Gastroesophageal sphincter (tissue), 3 donors: ENCODE measurements at regions not wholly inside any gene's neighbourhood (a gene's known extent, or its start where the extent isn't known, plus 50 kb on each side); places are given as distances from the start of the nearest gene placed in this dataset.

Source experiments
- EP300 ChIP-seq: sonication (generic); formaldehyde crosslinking; IDR thresholded peaks from one replicate; pipeline ENCODE4 v1.6.1; 2017; ENCODE audit warnings: antibody characterized with exemption, mild to moderate bottlenecking
- POLR2A ChIP-seq, 2 donors: fragments of 450-650 bp; IDR thresholded peaks; one replicate each; pipeline ENCODE4 v1.6.1; 2017; ENCODE audit warnings: antibody characterized with exemption in 2 of 2, mild to moderate bottlenecking in 2 of 2, moderate library complexity in 1 of 2
- POLR2AphosphoS5 ChIP-seq: sonication (generic); formaldehyde crosslinking; IDR thresholded peaks from one replicate; pipeline ENCODE4 v1.6.1; 2017; ENCODE audit warnings: antibody characterized with exemption
- TF ChIP-seq, protein P1 (sequence below), 4 experiments: fragments of 200-600 bp in 2 of 4; fragments of 450-650 bp in 2 of 4; sonication (generic) in 1 of 4; IDR thresholded peaks; one replicate each; pipeline ENCODE4 v1.5.1; 2017 to 2019; ENCODE audit warnings: antibody characterized with exemption in 4 of 4, mild to moderate bottlenecking in 2 of 4, moderate library complexity in 2 of 4

DNA sequence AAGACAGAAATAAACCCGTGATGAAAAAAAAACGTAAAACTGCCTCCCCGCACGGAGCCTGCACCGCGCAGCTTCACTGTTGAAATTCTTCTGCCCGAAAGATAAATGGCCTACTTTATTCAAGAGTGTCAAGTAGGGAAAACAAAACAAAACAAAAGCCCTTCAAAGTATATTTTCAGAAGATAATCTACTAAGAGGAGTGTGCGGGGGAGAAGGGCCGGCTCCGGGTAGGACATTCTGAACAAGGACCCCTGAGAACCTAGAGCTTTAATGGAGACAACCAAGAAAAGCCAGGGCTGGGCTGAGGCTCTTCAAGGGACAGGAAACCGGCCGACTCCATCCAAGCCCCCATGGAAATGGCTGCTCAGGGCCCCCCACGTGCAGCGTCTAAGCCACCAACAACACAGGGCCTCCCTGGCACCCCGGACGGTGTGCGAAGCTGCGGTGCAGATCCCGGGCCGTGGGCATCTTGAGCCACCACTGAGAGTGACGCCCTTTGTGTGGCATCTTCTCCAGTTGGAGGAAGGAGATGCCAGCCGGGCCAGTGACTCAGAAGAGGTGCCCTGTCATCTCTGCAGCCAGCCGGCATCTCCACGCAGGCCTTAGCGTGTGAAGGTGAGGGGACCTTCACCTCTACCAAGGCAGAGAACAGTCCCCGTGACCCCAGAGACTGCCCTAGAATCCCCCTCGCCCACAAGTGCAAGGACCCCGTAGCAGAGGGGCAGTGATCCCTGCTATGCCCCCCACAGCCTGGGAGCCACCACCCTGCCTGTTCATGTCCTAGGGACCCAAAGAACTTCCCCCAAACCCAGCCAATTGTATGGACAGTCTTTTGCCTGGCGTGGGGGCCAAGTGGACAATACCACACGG is 250.8 kb downstream of the C16orf95 start:
- TF ChIP-seq, protein P1, sequence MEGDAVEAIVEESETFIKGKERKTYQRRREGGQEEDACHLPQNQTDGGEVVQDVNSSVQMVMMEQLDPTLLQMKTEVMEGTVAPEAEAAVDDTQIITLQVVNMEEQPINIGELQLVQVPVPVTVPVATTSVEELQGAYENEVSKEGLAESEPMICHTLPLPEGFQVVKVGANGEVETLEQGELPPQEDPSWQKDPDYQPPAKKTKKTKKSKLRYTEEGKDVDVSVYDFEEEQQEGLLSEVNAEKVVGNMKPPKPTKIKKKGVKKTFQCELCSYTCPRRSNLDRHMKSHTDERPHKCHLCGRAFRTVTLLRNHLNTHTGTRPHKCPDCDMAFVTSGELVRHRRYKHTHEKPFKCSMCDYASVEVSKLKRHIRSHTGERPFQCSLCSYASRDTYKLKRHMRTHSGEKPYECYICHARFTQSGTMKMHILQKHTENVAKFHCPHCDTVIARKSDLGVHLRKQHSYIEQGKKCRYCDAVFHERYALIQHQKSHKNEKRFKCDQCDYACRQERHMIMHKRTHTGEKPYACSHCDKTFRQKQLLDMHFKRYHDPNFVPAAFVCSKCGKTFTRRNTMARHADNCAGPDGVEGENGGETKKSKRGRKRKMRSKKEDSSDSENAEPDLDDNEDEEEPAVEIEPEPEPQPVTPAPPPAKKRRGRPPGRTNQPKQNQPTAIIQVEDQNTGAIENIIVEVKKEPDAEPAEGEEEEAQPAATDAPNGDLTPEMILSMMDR (IDR thresholded peaks at IDR 0.05) = no peak
- TF ChIP-seq POLR2A (IDR thresholded peaks at IDR 0.05) (no peak), POLR2AphosphoS5 (no peak), EP300 (no peak)
